Body of pancreas (tissue), 4 donors: ENCODE measurements at regions not wholly inside any gene's neighbourhood (a gene's known extent, or its start where the extent isn't known, plus 50 kb on each side); places are given as distances from the start of the nearest gene placed in this dataset.

ENCODE experiments used
- ATAC-seq: fragments of 150-250 bp; one replicate; pipeline ENCODE4 v1.9.1; 2016
- DNase-seq, 4 donors: peaks; one replicate each; pipeline ENCODE4 v3.0.0-alpha.2; 2019
- H3K27ac ChIP-seq, 4 donors: fragments of 200-600 bp; sonication (generic); 1 replicate in 3 of 4; 2 replicates in 1 of 4; pipeline versions ENCODE4 v1.5.1 to v1.6.1; 2016 to 2019; ENCODE audit warnings: mild to moderate bottlenecking in 1 of 4, mixed read lengths in 1 of 4, moderate library complexity in 1 of 4
- H3K27me3 ChIP-seq, 2 donors: fragments of 200-600 bp; sonication (generic); one replicate each; pipeline ENCODE4 v1.6.0; 2016; ENCODE audit warnings: mild to moderate bottlenecking in 1 of 2
- H3K36me3 ChIP-seq, 2 donors: fragments of 200-600 bp; sonication (generic); replicated peaks in 1 of 2; 2 replicates each; pipeline ENCODE4 v1.5.1; 2016; ENCODE audit warnings: low read depth in 2 of 2; ENCODE audit not compliant: insufficient read depth in 1 of 2
- H3K4me1 ChIP-seq: fragments of 200-600 bp; sonication (generic); one replicate; pipeline ENCODE4 v1.6.0; 2016
- H3K4me3 ChIP-seq, 2 donors: fragments of 200-600 bp; sonication (generic); 1 replicate in 1 of 2; 2 replicates in 1 of 2; pipeline ENCODE4 v1.5.1; 2016 to 2019
- H3K9me3 ChIP-seq, 3 donors: fragments of 200-600 bp; sonication (generic); 1 replicate in 2 of 3; 2 replicates in 1 of 3; pipeline ENCODE4 v1.5.1; 2016
- CTCF ChIP-seq, 7 experiments: fragments of 450-650 bp in 4 of 7; fragments of 200-600 bp in 3 of 7; sonication (generic) in 3 of 7; IDR thresholded peaks; one replicate each; pipeline ENCODE4 v1.5.1; 2016 to 2019; ENCODE audit warnings: antibody characterized with exemption in 7 of 7
- POLR2A ChIP-seq, 3 donors: fragments of 450-650 bp; IDR thresholded peaks; one replicate each; pipeline ENCODE4 v1.6.1; 2016; ENCODE audit warnings: antibody characterized with exemption in 3 of 3, mild to moderate bottlenecking in 2 of 3
- WGBS, 2 donors: methylation state at CpG; one replicate each; pipeline ENCODE4 v1.1.5; 2017; 5-methylcytosine and 5-hydroxymethylcytosine counted together
- intact Hi-C: fragments of 100-400 bp; cut with DNase I; formaldehyde crosslinking; loops from one replicate; pipeline ENCODE4 v1.15.1; 2023

- H3K9me3 ChIP-seq = no peaks in the 10 kb centered on the region
- WGBS, 2 donors = 51 to 56% methylated on average over 2 of the region's 2 CpGs
- no peak overlapping the region for H3K27ac ChIP-seq
- H3K4me3 ChIP-seq = no peak overlapping the region
- ATAC-seq = no peak
- H3K36me3 ChIP-seq = no peaks in the 10 kb centered on the region
- DNase-seq = no peak
- no peaks in the 10 kb centered on the region for H3K27me3 ChIP-seq
- intact Hi-C loops = no loop called here
- no peaks in the 10 kb centered on the region for H3K4me1 ChIP-seq
- no peak for TF ChIP-seq POLR2A (IDR thresholded peaks at IDR 0.05)
- TF ChIP-seq CTCF (IDR thresholded peaks at IDR 0.05) = no peak
Observed at GRCh38 chr1:163970151-163970550, 588.8 kb upstream of the PBX1 start.

DNA sequence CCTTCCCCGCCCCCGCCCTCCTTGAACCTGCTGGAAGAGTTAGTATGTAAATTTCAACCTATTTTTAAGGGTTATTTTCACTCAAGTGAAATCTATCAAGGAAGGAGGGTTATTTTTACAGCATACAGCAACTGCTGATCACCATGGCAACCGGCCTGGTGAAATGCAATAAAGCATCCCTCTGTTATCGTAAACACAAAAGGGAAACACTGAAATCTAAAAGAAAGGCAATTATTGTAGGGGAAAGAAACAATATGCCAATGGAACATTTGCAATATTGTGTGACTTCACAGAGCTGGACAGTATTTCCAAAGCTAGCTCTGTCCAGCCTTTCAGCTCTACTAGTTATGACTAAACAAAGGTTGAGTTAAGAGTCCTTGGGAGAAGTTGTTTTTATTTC lies 588.3 kb upstream of the PBX1 start:
- TF ChIP-seq CTCF (IDR thresholded peaks at IDR 0.05) = no peak
- TF ChIP-seq POLR2A (IDR thresholded peaks at IDR 0.05) = no peak
- 68 to 77% methylated on average over 4 of the region's 4 CpGs for WGBS, 2 donors
- Histone ChIP-seq H3K27me3 (no peaks in the 10 kb centered on the region), H3K36me3 (no peaks in the 10 kb centered on the region), H3K27ac (no peak overlapping the region), H3K4me1 (no peaks in the 10 kb centered on the region), H3K9me3 (no peaks in the 10 kb centered on the region), H3K4me3 (no peak overlapping the region)
- no peak for DNase-seq
- intact Hi-C loops = no loop called here
- ATAC-seq = no peak

DNA sequence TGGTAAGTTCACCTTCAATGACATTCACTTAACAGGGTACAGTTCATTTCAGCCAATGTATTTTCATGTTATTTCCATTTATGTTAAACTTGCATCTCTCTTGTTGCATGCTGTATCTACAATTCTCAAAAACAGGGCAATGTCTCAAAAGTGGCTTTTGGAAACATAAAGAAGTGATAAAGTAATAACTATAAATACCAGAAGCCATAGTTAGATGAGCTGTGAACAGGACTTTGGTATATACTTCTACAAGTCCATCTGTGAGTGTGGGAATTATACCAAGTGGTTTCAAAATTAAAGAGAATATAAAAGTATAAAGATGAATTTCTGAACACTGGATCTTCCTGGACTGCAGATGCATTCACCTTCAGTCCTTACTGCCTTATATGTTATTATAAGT lies 585.4 kb upstream of the PBX1 start:
- H3K36me3 ChIP-seq = no peaks in the 10 kb centered on the region
- no peak for TF ChIP-seq POLR2A (IDR thresholded peaks at IDR 0.05)
- TF ChIP-seq CTCF (IDR thresholded peaks at IDR 0.05) = no peak
- no peak overlapping the region for H3K27ac ChIP-seq
- intact Hi-C loops = no loop called here
- ATAC-seq (no peak), DNase-seq (no peak)
- no peak overlapping the region for H3K4me3 ChIP-seq
- no peaks in the 10 kb centered on the region for H3K4me1 ChIP-seq
- no peaks in the 10 kb centered on the region for H3K27me3 ChIP-seq
- H3K9me3 ChIP-seq = no peaks in the 10 kb centered on the region

DNA sequence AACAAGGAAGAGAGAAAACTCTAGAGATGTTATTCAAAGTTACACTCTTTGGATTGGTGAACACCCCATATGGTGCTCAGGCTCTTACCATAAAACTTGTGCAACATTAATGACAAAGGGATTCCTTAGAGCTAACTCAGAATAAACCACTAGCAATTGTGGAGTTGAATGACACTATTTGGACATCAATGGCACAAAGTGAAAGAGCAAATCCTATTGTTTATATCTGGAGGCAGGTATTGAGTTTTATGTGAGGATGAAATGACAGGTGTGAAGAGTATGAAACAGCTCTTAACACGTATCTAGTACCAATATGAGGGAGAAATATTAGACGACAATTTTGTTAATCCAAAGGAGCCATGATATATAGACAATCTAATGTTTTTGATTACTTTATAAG lies 584.9 kb upstream of the PBX1 start:
- H3K4me1 ChIP-seq = no peaks in the 10 kb centered on the region
- ATAC-seq (no peak), DNase-seq (no peak)
- 47 to 51% methylated on average over 2 of the region's 2 CpGs for WGBS, 2 donors
- no peaks in the 10 kb centered on the region for H3K9me3 ChIP-seq
- no peak overlapping the region for H3K27ac ChIP-seq
- H3K4me3 ChIP-seq = no peak overlapping the region
- TF ChIP-seq POLR2A (IDR thresholded peaks at IDR 0.05) = no peak
- TF ChIP-seq CTCF (IDR thresholded peaks at IDR 0.05) = no peak
- no peaks in the 10 kb centered on the region for H3K36me3 ChIP-seq
- intact Hi-C loops = no loop called here
- H3K27me3 ChIP-seq = no peaks in the 10 kb centered on the region

- Histone ChIP-seq H3K4me3 (no peak overlapping the region), H3K27me3 (no peaks in the 10 kb centered on the region), H3K36me3 (no peaks in the 10 kb centered on the region), H3K9me3 (no peaks in the 10 kb centered on the region), H3K27ac (no peak overlapping the region), H3K4me1 (no peaks in the 10 kb centered on the region)
- WGBS, 2 donors = 36 to 54% methylated on average over 1 of the region's 1 CpG
- ATAC-seq = no peak
- no peak for DNase-seq
- TF ChIP-seq CTCF (IDR thresholded peaks at IDR 0.05) = no peak
- intact Hi-C loops = no loop called here
Observed at GRCh38 chr1:163980394-163980793, 578.6 kb upstream of the PBX1 start.
